ENCODE measurements at regions not wholly inside any gene's neighbourhood (a gene's known extent, or its start where the extent isn't known, plus 50 kb on each side); places are given as distances from the start of the nearest gene placed in this dataset.
A peak's percentile ranks its signal among the peaks of the same experiment; 100 is the strongest.

GRCh38 chr4:182062458-182062857 lies 180.7 kb upstream of the TENM3 start:
- TF ChIP-seq SMC3 (IDR thresholded peaks at IDR 0.05; ENCODE audit: low read depth, low read length) (no peak), POLR2A (IDR thresholded peaks at IDR 0.05; ENCODE audit: low read depth, low read length) (no peak), CTCF (conservative IDR thresholded peaks at IDR 0.05; ENCODE audit: low read depth, low read length) (no peak), RCOR1 (IDR thresholded peaks at IDR 0.05; ENCODE audit: insufficient replicate concordance, low read length) (no peak), BHLHE40 (IDR thresholded peaks at IDR 0.05; ENCODE audit: low read depth, low read length) (no peak), CHD1 (IDR thresholded peaks at IDR 0.05; ENCODE audit: low read depth, low read length) (no peak), MAZ (IDR thresholded peaks at IDR 0.05; ENCODE audit: borderline replicate concordance, low read depth, low read length) (no peak)
- TF ChIP-seq, protein P1, sequence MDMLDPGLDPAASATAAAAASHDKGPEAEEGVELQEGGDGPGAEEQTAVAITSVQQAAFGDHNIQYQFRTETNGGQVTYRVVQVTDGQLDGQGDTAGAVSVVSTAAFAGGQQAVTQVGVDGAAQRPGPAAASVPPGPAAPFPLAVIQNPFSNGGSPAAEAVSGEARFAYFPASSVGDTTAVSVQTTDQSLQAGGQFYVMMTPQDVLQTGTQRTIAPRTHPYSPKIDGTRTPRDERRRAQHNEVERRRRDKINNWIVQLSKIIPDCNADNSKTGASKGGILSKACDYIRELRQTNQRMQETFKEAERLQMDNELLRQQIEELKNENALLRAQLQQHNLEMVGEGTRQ (IDR thresholded peaks at IDR 0.05; ENCODE audit: low read depth, low read length) = no peak
- Histone ChIP-seq H3K36me3 (ENCODE audit: control insufficient read depth, insufficient read depth, low read length) (no peaks in the 10 kb centered on the region), H2AFZ (replicated peaks; ENCODE audit: low read length, poor library complexity) (no peak overlapping the region), H3K9me3 (ENCODE audit: control insufficient read depth, insufficient read depth, low read length) (no peaks in the 10 kb centered on the region), H3K23ac (ENCODE audit: low read depth, low read length) (no peak overlapping the region), H3K79me1 (ENCODE audit: low read depth in 1 of 2, low read length in 2 of 2) (no peaks in the 10 kb centered on the region), H4K5ac (ENCODE audit: low read depth, low read length) (no peak overlapping the region), H4K91ac (ENCODE audit: insufficient read depth, low read depth, low read length) (peak overlapping the region; percentile 21; the same call in 1 of the 2 replicates), H3K4me3 (ENCODE audit: insufficient read depth, low read depth, low read length) (no peak overlapping the region), H3K9me1 (ENCODE audit: insufficient read depth, low read length) (no peaks in the 10 kb centered on the region), H3K4ac (ENCODE audit: low read depth, low read length) (no peak overlapping the region), H2BK5ac (ENCODE audit: low read depth, low read length, poor library complexity, severe bottlenecking) (no peak overlapping the region), H3K9ac (ENCODE audit: low read depth, low read length) (no peak overlapping the region), H2BK20ac (ENCODE audit: low read depth, low read length) (peak overlapping the region; percentile 77), H3K27ac (ENCODE audit: insufficient read depth, low read length) (no peak overlapping the region), H3K27me3 (ENCODE audit: control insufficient read depth, insufficient read depth, low read length) (no peaks in the 10 kb centered on the region), H3K4me1 (ENCODE audit: control insufficient read depth, insufficient read depth, low read length) (no peaks in the 10 kb centered on the region), H3K4me2 (ENCODE audit: low read depth, low read length) (peak overlapping the region; percentile 31; the same call in 1 of the 2 replicates), H2AK9ac (replicated peaks; ENCODE audit: low read depth, low read length, poor library complexity) (no peak overlapping the region), H4K20me1 (ENCODE audit: insufficient read depth, low read length) (no peaks in the 10 kb centered on the region), H2BK15ac (ENCODE audit: low read depth, low read length) (peak overlapping the region; percentile 42; the same call in 1 of the 3 replicates), H2BK120ac (ENCODE audit: low read depth, low read length) (peak overlapping the region; percentile 85; the same call in 1 of the 2 replicates), H4K8ac (ENCODE audit: low read depth in 2 of 2, low read length in 2 of 2) (peak overlapping the region in 1 of 2 experiments; percentile 69; a peak in 2 of 4 replicates), H3K14ac (replicated peaks; ENCODE audit: low read depth, low read length) (no peak overlapping the region; the same call in 1 of the 2 replicates), H3K56ac (ENCODE audit: extremely low read depth, insufficient read depth, low read length) (no peak overlapping the region), H3K18ac (ENCODE audit: low read depth, low read length) (peak overlapping the region; percentile 82; the same call in 1 of the 2 replicates), H2AK5ac (ENCODE audit: low read depth, low read length) (no peak overlapping the region)
- DNase-seq (no peak), ATAC-seq (ENCODE audit: low read depth) (no peak)
- dilution Hi-C loops (cut with HindIII; ENCODE audit: low sequenced_read_pairs, unreplicated experiment) = no loop called here
- POLR2A ChIA-PET (ENCODE audit: unreplicated experiment) = no interaction called here
- no TSS peak for BruUV-seq (replicated peaks)
- in situ Hi-C loops (cut with MboI; ENCODE audit: low sequenced_read_pairs) = no loop called here
- intact Hi-C loops (cut with micrococcal nuclease) = no loop called here
- CTCF ChIA-PET = interaction anchor here (0.6 to 0.7 kb wide), 2 partner anchors 14 to 152 kb away, joined by 3 to 4 read pairs; no protein-coding TSS in a partner anchor
- WGBS, 2 experiments (ENCODE audit: extremely low coverage in 2 of 2, insufficient read length in 1 of 2) = no CpG with 5 or more reads among the region's 3 CpGs

All from IMR-90 (cell line).